K562 (cell line): ENCODE measurements at regions not wholly inside any gene's neighbourhood (a gene's known extent, or its start where the extent isn't known, plus 50 kb on each side); places are given as distances from the start of the nearest gene placed in this dataset.

Experiments
- BACH1 ChIP-seq: fragments of 200-800 bp; sonication (Bioruptor generic); IDR thresholded peaks from 2 replicates; pipeline ENCODE4 v1.6.1; 2016; ENCODE audit warnings: missing genetic modification characterization, missing compliant biosample characterization
- CXXC5 ChIP-seq: fragments of 250-450 bp; sonication (Bioruptor Pico); IDR thresholded peaks from 2 replicates; pipeline ENCODE4 v1.8.0; 2022; ENCODE audit warnings: inconsistent platforms, mild to moderate bottlenecking, moderate library complexity
- E2F5 ChIP-seq: sonication (generic); formaldehyde crosslinking; IDR thresholded peaks from 2 replicates; pipeline ENCODE4 v1.8.0; 2022; ENCODE audit warnings: mild to moderate bottlenecking, missing genetic modification reagents
- PREB ChIP-seq: sonication (generic); formaldehyde crosslinking; IDR thresholded peaks from 2 replicates; pipeline ENCODE4 v1.8.1; 2023; ENCODE audit warnings: mild to moderate bottlenecking, missing genetic modification reagents
- SPI1 ChIP-seq: IDR thresholded peaks from 2 replicates; pipeline ENCODE4 v1.6.1; 2011; ENCODE audit warnings: low read depth, low read length, control low read depth, borderline replicate concordance
- YY1 ChIP-seq, 3 experiments: IDR thresholded peaks; 2 replicates each; pipeline ENCODE4 v1.6.1; 2011; ENCODE audit warnings: low read length in 2 of 3, mild to moderate bottlenecking in 2 of 3, moderate library complexity in 2 of 3, borderline replicate concordance in 1 of 3, control low read depth in 1 of 3, low read depth in 1 of 3; ENCODE audit not compliant: insufficient read depth in 3 of 3, insufficient replicate concordance in 2 of 3, control insufficient read depth in 1 of 3, insufficient read length in 1 of 3; ENCODE audit errors: extremely low read depth in 1 of 3
- ZNF561 ChIP-seq: fragments of 450-650 bp; formaldehyde crosslinking; conservative IDR thresholded peaks from 2 replicates; pipeline ENCODE4 v1.4.0; 2020; ENCODE audit warnings: mild to moderate bottlenecking, moderate library complexity
- ZNF639 ChIP-seq, 2 experiments: fragments of 200-800 bp in 1 of 2; sonication (Bioruptor generic) in 1 of 2; sonication (generic) in 1 of 2; formaldehyde crosslinking in 1 of 2; IDR thresholded peaks in 1 of 2; conservative IDR thresholded peaks in 1 of 2; 2 replicates each; pipeline versions ENCODE4 v1.5.0 to v1.6.1; 2016 to 2020; ENCODE audit warnings: missing compliant biosample characterization in 1 of 2, missing genetic modification characterization in 1 of 2, missing genetic modification reagents in 1 of 2

GRCh38 chr14:99015833-99016232 lies 256.2 kb downstream of the BCL11B start:
- no peak for TF ChIP-seq ZNF639 (CRISPR knock-in tag; conservative IDR thresholded peaks at IDR 0.05 in 1 of 2, IDR thresholded peaks at IDR 0.05 in 1 of 2)
- no peak for TF ChIP-seq PREB (CRISPR knock-in tag)
- no peak for TF ChIP-seq SPI1
- TF ChIP-seq ZNF561: no peak
- no peak for TF ChIP-seq CXXC5 (CRISPR knock-in tag)
- TF ChIP-seq YY1 (IDR thresholded peaks at IDR 0.05; ENCODE audit: borderline replicate concordance in 1 of 3, control insufficient read depth in 1 of 3, extremely low read depth in 1 of 3, insufficient read depth in 3 of 3, insufficient read length in 1 of 3, insufficient replicate concordance in 2 of 3, low read depth in 1 of 3, low read length in 2 of 3): no peak
- TF ChIP-seq BACH1 (tag): no peak
- no peak for TF ChIP-seq E2F5 (CRISPR knock-in tag)
